ENCODE measurements at regions not wholly inside any gene's neighbourhood (a gene's known extent, or its start where the extent isn't known, plus 50 kb on each side); places are given as distances from the start of the nearest gene placed in this dataset.

GRCh38 chr6:6734479-6735465, 146.3 kb downstream of the LY86 start:
- in situ Hi-C loops (cut with MboI; ENCODE audit: low sequenced_read_pairs, unreplicated experiment): no loop called here
- TF ChIP-seq CTCF (IDR thresholded peaks at IDR 0.05; ENCODE audit: borderline replicate concordance, control extremely low read depth, extremely low read depth, insufficient read depth, missing control alignments): no peak
- DNase-seq (ENCODE audit: low spot score): no peak

GRCh38 chr6:6736791-6737654, 148.5 kb downstream of the LY86 start:
- in situ Hi-C loops (cut with MboI; ENCODE audit: low sequenced_read_pairs, unreplicated experiment): no loop called here
- no peak for DNase-seq (ENCODE audit: low spot score)
- TF ChIP-seq CTCF (IDR thresholded peaks at IDR 0.05; ENCODE audit: borderline replicate concordance, control extremely low read depth, extremely low read depth, insufficient read depth, missing control alignments): no peak

GRCh38 chr6:6737671-6738070, 149.2 kb downstream of the LY86 start:
- no peak for TF ChIP-seq CTCF (IDR thresholded peaks at IDR 0.05; ENCODE audit: borderline replicate concordance, control extremely low read depth, extremely low read depth, insufficient read depth, missing control alignments)
- no peak for DNase-seq (ENCODE audit: low spot score)
- in situ Hi-C loops (cut with MboI; ENCODE audit: low sequenced_read_pairs, unreplicated experiment): no loop called here

GRCh38 chr6:6738108-6738507, 149.6 kb downstream of the LY86 start:
- in situ Hi-C loops (cut with MboI; ENCODE audit: low sequenced_read_pairs, unreplicated experiment): no loop called here
- no peak for DNase-seq (ENCODE audit: low spot score)
- no peak for TF ChIP-seq CTCF (IDR thresholded peaks at IDR 0.05; ENCODE audit: borderline replicate concordance, control extremely low read depth, extremely low read depth, insufficient read depth, missing control alignments)

- in situ Hi-C loops (cut with MboI; ENCODE audit: low sequenced_read_pairs, unreplicated experiment): no loop called here
- DNase-seq (ENCODE audit: low spot score): no peak
- no peak for TF ChIP-seq CTCF (IDR thresholded peaks at IDR 0.05; ENCODE audit: borderline replicate concordance, control extremely low read depth, extremely low read depth, insufficient read depth, missing control alignments)
Measured at GRCh38 chr6:6738922-6739716, 150.6 kb downstream of the LY86 start.

GRCh38 chr6:6740595-6740994, 152.1 kb downstream of the LY86 start:
- in situ Hi-C loops (cut with MboI; ENCODE audit: low sequenced_read_pairs, unreplicated experiment): no loop called here
- no peak for TF ChIP-seq CTCF (IDR thresholded peaks at IDR 0.05; ENCODE audit: borderline replicate concordance, control extremely low read depth, extremely low read depth, insufficient read depth, missing control alignments)
- no peak for DNase-seq (ENCODE audit: low spot score)

Measured in GM13976 (cell line).